Left colon (tissue), 2 donors: ENCODE measurements at regions not wholly inside any gene's neighbourhood (a gene's known extent, or its start where the extent isn't known, plus 50 kb on each side); places are given as distances from the start of the nearest gene placed in this dataset.
"Not testable (repeated sequence)": the region's sequence is repeated elsewhere in the genome, so short reads cannot be mapped to it uniquely, and the experiment has no call there.

Experiments
- ATAC-seq: fragments of 200-7000 bp; cut with Tn5 transposase; one replicate; pipeline ENCODE4 v1.9.1; 2020; ENCODE audit warnings: mild to moderate bottlenecking, moderate library complexity
- DNase-seq, 2 donors: peaks; one replicate each; pipeline ENCODE4 v3.0.0-alpha.2; 2020
- intact Hi-C, 2 donors: fragments of 100-400 bp; cut with DNase I in 1 of 2; cut with micrococcal nuclease in 1 of 2; formaldehyde crosslinking; loops; one replicate each; pipeline versions ENCODE4 v1.11.2 to v1.14.0; 2022; cut with DNase I, micrococcal nuclease
- donor health status: DM: no; HTN: no; CAD: no.
- donor health status: DM: yes; HTN: yes; CAD: no.

GRCh38 chr17:64775701-64776570 lies 113.8 kb upstream of the SMURF2 start:
- ATAC-seq (no peak), DNase-seq (no peak)
- intact Hi-C loops, result no loop called here

- intact Hi-C loops, result no loop called here
- ATAC-seq (no peak), DNase-seq (no peak)
Observed at GRCh38 chr17:64774888-64775540, 112.9 kb upstream of the SMURF2 start.

GRCh38 chr17:64773836-64774761 lies 112.0 kb upstream of the SMURF2 start:
- ATAC-seq (peak; percentile 82), DNase-seq (peak; percentile 88 to 90)
- intact Hi-C loops, result no loop called here

GRCh38 chr17:64773386-64773835 lies 111.3 kb upstream of the SMURF2 start:
- intact Hi-C loops, result no loop called here
- DNase-seq, result no peak

DNA sequence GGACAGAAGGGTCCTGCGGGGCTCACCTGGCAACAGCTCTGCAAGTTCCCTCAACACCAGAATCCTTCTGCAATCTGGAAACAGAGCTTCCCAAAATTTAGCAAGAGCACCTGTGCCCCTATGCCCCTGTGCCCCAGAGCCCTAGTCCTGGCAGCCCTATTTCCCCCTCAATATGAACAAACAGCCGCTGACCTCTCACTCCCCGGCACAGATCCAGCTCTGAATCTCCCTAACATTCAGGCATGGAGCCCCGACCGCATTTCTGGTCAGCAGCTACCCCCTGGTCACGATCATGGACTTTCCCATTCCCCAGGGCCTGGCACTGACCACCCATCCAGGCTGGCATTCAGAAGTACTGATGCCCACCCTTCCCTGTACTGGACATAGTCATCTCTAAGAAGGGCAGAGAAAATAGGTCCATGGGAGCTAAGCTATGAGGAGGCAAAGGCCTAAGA lies 110.8 kb upstream of the SMURF2 start:
- ATAC-seq, result no peak
- intact Hi-C loops, result no loop called here
- DNase-seq, result no peak

More at GRCh38 chr17:64773386-64773835, 111.3 kb upstream of the SMURF2 start:
- no peak for ATAC-seq

DNA sequence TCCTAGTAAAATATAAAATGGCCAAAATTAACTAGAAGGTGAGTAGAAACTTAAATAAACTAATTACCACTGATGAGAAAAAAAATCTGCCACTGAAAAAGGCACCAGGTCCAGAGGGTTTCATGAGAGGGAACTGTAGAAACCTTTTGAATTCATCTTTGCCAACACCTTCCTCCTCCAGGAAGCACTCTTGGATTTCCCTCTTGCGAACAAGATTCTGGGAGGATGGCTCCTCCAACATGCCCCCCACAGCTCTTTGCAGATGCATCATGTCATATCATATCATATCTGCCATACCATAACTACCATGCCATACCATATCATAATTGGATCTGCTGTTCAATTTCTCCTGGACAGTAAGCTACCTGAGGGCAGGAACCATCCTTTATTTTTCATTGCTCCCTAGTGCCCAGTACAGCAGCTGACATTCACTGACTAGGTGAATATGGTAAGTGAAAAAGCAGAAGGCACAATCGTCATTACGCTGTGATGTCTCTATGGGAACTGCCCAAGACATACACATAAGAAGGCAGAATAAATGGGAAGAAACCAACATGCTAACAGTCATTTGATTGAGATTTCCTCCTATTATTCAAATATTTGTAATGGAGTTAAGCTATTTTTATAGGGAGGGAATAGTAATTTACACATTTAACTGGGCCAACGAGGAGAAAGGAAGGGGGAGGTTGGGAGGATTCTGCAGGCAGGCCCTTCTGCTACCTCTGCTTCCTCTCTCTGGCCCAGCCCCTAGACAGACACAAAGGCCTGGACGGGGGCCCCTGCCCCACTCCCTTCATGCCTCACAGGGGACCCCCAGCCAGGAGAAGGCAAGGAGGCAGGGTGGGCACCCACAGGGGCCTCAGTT lies 110.1 kb upstream of the SMURF2 start:
- intact Hi-C loops, result no loop called here
- no peak for DNase-seq
- no peak for ATAC-seq

DNA sequence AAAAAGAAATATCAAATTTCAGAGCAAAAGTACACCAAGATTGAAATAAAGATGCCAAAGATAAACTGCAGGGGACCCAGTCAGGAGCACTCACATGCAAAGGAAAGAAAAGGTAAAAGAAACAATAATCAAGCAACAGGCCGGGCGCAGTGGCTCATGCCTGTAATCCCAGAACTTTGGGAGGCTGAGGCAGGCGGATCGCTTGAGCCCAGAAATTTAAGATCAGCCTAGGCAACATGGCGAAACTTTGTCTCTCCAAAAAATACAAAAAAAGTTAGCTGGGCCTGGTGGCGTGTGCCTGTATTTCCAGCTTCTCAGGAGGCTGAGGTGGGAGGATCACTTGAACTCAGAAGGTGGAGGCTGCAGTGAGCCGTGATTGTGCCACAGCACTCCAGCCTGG lies 107.6 kb upstream of the SMURF2 start:
- intact Hi-C loops, result no loop called here
- DNase-seq, result no peak
- no peak for ATAC-seq

- ATAC-seq (peak; percentile 39), DNase-seq (no peak)
- intact Hi-C loops, result no loop called here
Observed at GRCh38 chr17:64767269-64767997, 105.3 kb upstream of the SMURF2 start.

DNA sequence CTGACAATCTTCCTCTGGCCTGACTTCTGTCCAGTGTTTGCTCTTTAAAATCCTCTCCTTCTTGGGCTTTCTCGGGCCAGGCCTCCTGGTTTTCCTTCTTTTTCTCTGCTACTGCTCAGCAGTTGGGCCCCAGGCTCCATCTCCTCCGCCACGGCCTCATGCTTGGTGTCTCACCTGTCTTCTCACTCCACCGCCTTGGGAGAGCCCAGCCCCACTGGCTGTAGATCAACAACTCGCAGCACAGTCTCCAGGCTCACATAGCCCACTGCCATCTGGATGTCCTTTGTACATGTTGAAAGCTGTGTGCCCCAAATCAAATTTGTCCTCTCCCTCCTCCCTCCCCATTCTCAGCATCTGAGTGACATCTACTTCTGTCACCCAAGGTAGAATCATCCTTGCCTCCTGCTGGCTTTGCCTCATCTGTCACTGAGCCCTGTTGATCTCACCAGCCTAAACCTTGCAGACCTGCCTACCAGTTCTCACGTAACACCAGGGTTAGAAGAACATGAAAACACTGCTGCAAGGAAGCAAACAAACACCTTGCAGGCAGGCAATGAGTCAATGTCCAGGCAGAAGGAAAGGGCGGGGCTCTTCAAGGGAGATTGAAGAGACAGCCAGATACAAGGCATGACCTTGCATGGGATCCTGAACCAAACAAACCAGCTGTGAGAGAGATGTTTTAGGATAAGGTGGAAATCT lies 103.2 kb upstream of the SMURF2 start:
- intact Hi-C loops, result no loop called here
- ATAC-seq, result peak; percentile 83
- DNase-seq, result no peak

DNA sequence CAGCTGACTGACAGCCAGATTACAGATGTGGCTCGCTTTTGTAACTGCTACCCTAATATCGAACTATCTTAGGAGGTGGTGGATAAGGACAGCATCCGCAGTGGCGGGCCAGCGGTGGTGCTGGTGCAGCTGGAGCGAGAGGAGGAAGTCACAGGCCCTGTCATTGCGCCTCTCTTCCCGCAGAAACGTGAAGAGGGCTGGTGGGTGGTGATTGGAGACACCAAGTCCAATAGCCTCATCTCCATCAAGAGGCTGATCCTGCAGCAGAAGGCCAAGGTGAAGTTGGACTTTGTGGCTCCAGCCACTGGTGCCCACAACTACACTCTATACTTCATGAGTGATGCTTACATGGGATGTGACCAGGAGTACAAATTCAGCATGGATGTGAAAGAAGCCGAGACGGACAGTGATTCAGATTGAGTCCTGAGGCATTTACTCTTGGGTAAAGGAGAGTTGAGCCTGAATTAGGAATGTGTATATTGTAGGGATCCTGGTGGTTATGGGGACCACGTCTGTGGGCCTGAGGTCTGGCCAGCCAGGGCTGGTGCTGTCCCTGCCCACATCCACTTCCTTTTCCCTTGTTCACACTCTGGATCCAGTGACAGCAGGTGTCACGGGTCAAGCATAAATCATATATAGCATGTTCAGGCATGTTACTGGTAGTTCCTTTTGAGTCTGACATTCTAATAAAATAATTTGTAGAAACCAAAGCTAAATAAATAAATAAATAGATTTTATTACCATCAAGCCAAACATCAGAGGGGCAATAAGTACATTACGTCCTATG lies 89.0 kb upstream of the SMURF2 start:
- DNase-seq, result no peak
- intact Hi-C loops, result no loop called here
- no peak for ATAC-seq

GRCh38 chr17:64750478-64750877 lies 88.4 kb upstream of the SMURF2 start:
- ATAC-seq (no peak), DNase-seq (no peak)
- intact Hi-C loops, result no loop called here

DNA sequence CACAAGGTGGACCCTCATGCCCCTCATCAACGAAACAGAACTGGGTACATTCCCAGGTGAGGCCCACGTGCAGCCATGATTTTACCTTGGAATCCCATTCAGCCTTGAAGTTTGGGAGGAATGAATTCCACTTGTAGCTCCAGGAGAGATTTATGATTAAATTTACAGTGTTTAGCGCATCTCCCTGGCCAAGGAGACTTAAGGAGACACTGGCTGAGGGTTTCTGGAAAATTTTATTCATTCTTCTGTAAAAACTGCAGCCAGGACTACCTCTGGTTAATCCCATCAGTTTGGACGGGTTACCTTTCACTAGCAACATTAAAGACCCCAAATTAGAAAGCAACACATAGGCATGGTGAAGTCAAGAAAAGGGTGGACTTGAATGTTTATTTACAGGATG lies 87.2 kb upstream of the SMURF2 start:
- DNase-seq, result no peak
- intact Hi-C loops, result no loop called here
- no peak for ATAC-seq

GRCh38 chr17:64747938-64748540 lies 85.9 kb upstream of the SMURF2 start:
- ATAC-seq (no peak), DNase-seq (no peak)
- intact Hi-C loops, result no loop called here

- ATAC-seq (no peak), DNase-seq (no peak)
- intact Hi-C loops, result no loop called here
Observed at GRCh38 chr17:64742326-64742725, 80.2 kb upstream of the SMURF2 start.

DNA sequence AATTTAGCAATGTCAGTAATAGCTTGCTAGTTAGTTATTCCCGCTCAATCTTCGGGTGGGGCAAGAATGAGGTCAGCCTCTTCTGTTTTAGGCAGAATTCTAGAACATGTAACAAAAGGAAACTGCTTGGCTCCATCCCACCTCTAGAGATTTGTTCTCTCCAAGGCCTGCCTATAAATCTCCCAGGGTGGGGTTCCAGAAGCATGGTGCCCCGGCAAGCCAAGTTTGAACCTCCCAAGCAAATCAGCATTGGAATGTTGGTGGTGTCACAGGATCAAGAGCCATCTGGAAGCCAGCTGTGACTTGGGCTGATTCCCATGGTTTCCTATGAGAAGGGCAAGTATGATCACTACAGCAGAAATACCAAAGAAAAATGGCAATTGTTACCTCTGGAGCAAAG lies 79.8 kb upstream of the SMURF2 start:
- DNase-seq, ATAC-seq, intact Hi-C loops: not testable (repeated sequence)

DNA sequence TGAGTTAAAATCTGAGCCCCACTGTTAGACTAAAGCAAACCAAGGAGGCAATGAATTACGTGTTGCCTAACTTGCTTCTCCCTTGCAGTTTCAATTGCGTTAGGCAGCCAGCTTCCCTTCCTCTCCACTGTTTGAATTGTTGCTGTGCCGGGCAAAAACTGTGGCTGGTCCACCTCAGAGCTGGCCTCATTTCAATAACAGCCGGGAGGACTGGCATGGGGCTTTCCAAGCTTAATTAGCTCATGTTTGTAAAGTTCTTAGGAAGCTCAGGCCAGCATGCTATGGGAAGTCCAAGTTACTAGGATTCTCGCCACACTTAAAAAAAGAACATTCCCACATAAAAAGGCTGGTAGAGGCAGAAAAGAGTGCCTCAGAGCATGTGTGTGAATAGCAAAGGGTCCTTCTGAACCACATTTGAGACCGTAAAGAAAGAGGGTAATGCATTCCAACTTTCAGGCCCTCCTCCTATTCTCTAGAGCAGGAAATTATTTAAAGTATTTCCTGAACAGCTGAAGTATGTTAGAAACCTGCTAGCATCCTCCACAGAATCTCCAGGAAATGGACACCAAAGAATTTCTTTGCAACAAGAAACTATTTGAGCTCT lies 79.0 kb upstream of the SMURF2 start:
- ATAC-seq, result no peak
- intact Hi-C loops, result no loop called here
- no peak for DNase-seq
